ENCODE measurements at regions not wholly inside any gene's neighbourhood (a gene's known extent, or its start where the extent isn't known, plus 50 kb on each side); places are given as distances from the start of the nearest gene placed in this dataset.

GRCh38 chr4:171718069-171718468 is 95.1 kb upstream of the GALNTL6 start:
- TF ChIP-seq POLR2AphosphoS5 (IDR thresholded peaks at IDR 0.05; ENCODE audit: low read depth, low read length) = no peak
- no peak for TF ChIP-seq POLR2A (IDR thresholded peaks at IDR 0.05; ENCODE audit: low read depth, low read length)
